Stimulated activated CD8-positive, alpha-beta memory T cell treated with anti-CD3 and anti-CD28 coated beads, Interleukin-4, amount 100 ng/mL, for 1 hour (primary cell): ENCODE measurements at regions not wholly inside any gene's neighbourhood (a gene's known extent, or its start where the extent isn't known, plus 50 kb on each side); places are given as distances from the start of the nearest gene placed in this dataset.
"Not testable (repeated sequence)": the region's sequence is repeated elsewhere in the genome, so short reads cannot be mapped to it uniquely, and the experiment has no call there.

Experiments used
- DNase-seq, 2 donors: peaks; one replicate each; pipeline ENCODE4 v3.0.0-alpha.2; 2020; ENCODE audit warnings: low read depth in 2 of 2, low spot score in 1 of 2

GRCh38 chr16:72657791-72658190 lies 390.1 kb downstream of the ZFHX3 start:
- no peak for DNase-seq

GRCh38 chr16:72657164-72657563 lies 390.8 kb downstream of the ZFHX3 start:
- DNase-seq = no peak

- DNase-seq = no peak
Observed at GRCh38 chr16:72654535-72654934, 393.4 kb downstream of the ZFHX3 start.

GRCh38 chr16:72649254-72649944 lies 398.5 kb downstream of the ZFHX3 start:
- DNase-seq = no peak

- DNase-seq = no peak
Observed at GRCh38 chr16:72646615-72647014, 401.3 kb downstream of the ZFHX3 start.

GRCh38 chr16:72645538-72645937 lies 402.4 kb downstream of the ZFHX3 start:
- no peak for DNase-seq

- no peak for DNase-seq
Observed at GRCh38 chr16:72644911-72645310, 403.0 kb downstream of the ZFHX3 start.

- DNase-seq = no peak
Observed at GRCh38 chr16:72639494-72639893, 408.4 kb downstream of the ZFHX3 start.

- no peak for DNase-seq
Observed at GRCh38 chr16:72637306-72637705, 410.6 kb downstream of the ZFHX3 start.

GRCh38 chr16:72635694-72636093 lies 412.2 kb downstream of the ZFHX3 start:
- DNase-seq = no peak

GRCh38 chr16:72635104-72635503 lies 412.8 kb downstream of the ZFHX3 start:
- DNase-seq = no peak

- not testable (repeated sequence) for DNase-seq
Observed at GRCh38 chr16:72627182-72627896, 420.6 kb downstream of the ZFHX3 start.

- no peak for DNase-seq
Observed at GRCh38 chr16:72626623-72627022, 421.3 kb downstream of the ZFHX3 start.

GRCh38 chr16:72621651-72622050 lies 426.3 kb downstream of the ZFHX3 start:
- no peak for DNase-seq

- no peak for DNase-seq
Observed at GRCh38 chr16:72620853-72621252, 427.1 kb downstream of the ZFHX3 start.

GRCh38 chr16:72620348-72620747 lies 427.6 kb downstream of the ZFHX3 start:
- no peak for DNase-seq

- no peak for DNase-seq
Observed at GRCh38 chr16:72615856-72616255, 432.1 kb downstream of the ZFHX3 start.

GRCh38 chr16:72612718-72613117 lies 435.2 kb downstream of the ZFHX3 start:
- DNase-seq = no peak

- DNase-seq = no peak
Observed at GRCh38 chr16:72612256-72612655, 435.7 kb downstream of the ZFHX3 start.

- no peak for DNase-seq
Observed at GRCh38 chr16:72609933-72610332, 438.0 kb upstream of the PMFBP1 start.

GRCh38 chr16:72609066-72609465 lies 437.1 kb upstream of the PMFBP1 start:
- DNase-seq = no peak

GRCh38 chr16:72604375-72604774 lies 432.4 kb upstream of the PMFBP1 start:
- DNase-seq = no peak

GRCh38 chr16:72602499-72602898 lies 430.5 kb upstream of the PMFBP1 start:
- DNase-seq = no peak
